ENCODE measurements at regions not wholly inside any gene's neighbourhood (a gene's known extent, or its start where the extent isn't known, plus 50 kb on each side); places are given as distances from the start of the nearest gene placed in this dataset.
"Not testable (repeated sequence)": the region's sequence is repeated elsewhere in the genome, so short reads cannot be mapped to it uniquely, and the experiment has no call there.

DNA sequence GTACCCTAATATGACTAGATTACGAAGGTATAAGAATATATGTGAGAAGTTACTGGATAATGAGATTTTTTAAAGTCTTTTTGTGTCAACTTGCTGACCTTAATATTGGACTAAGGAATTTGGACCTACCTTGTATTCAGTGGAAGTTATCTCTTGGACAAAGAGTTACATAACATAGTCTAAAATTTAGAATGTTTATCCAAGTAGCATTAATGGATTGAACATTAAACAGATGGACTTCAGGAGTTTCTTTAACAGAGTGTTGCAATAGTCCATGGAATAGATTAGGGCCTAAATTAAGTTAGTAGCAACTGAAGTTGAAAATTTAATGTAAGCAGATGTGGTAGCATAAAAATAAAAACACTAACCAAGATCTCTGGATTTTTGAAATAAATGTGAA, 266.4 kb downstream of the PYDC2 start:
- no peak for ATAC-seq (ENCODE audit: low read depth in 2 of 2)

DNA sequence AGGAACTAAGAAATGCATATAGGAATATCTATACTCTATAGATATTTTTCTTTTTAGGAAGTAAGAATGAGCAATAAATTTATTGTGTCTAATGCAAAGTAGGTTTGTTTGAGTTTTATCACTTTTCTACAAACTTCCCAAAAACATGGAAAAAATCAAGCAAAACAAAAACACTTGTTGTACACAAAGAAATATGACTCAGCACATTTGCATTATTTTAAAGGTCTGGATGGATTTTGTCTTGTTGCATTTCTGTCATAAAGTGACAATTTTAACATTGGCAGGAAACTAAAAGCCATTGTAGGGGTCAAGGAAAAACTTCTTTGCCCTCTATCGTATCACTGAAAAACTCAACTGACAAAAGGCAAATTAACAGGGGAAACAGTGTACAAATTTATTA, 267.2 kb downstream of the PYDC2 start:
- no peaks in the 10 kb centered on the region for H3K27me3 Mint-ChIP-seq
- H3K27ac Mint-ChIP-seq, result no peak overlapping the region
- H3K36me3 Mint-ChIP-seq, result no peaks in the 10 kb centered on the region
- no peak overlapping the region for H3K4me3 Mint-ChIP-seq
- H3K4me1 Mint-ChIP-seq, result no peaks in the 10 kb centered on the region
- DNase-seq, result no peak
- ATAC-seq (ENCODE audit: low read depth in 2 of 2), result no peak
- H3K9me3 Mint-ChIP-seq, result peaks cover 0 to 6% (median 0%) of the 10 kb centered on the region in 7 donors

More for the DNA sequence above, 266.4 kb downstream of the PYDC2 start:
- H3K4me3 Mint-ChIP-seq, result no peak overlapping the region
- no peak overlapping the region for H3K27ac Mint-ChIP-seq
- H3K36me3 Mint-ChIP-seq, result no peaks in the 10 kb centered on the region
- no peaks in the 10 kb centered on the region for H3K4me1 Mint-ChIP-seq
- DNase-seq, result no peak
- no peaks in the 10 kb centered on the region for H3K27me3 Mint-ChIP-seq
- peaks cover 0 to 4% (median 0%) of the 10 kb centered on the region in 7 donors for H3K9me3 Mint-ChIP-seq

- no peak overlapping the region for H3K27ac Mint-ChIP-seq
- H3K36me3 Mint-ChIP-seq, result peaks cover 0 to 4% of the 10 kb centered on the region in 2 donors
- no peak for ATAC-seq (ENCODE audit: low read depth in 2 of 2)
- no peak for DNase-seq
- peaks cover 3 to 34% (median 17%) of the 10 kb centered on the region in 7 donors for H3K9me3 Mint-ChIP-seq
- H3K27me3 Mint-ChIP-seq, result no peaks in the 10 kb centered on the region
- no peaks in the 10 kb centered on the region for H3K4me1 Mint-ChIP-seq
- no peak overlapping the region for H3K4me3 Mint-ChIP-seq
Observed at GRCh38 chr3:191737742-191738141, 276.8 kb downstream of the PYDC2 start.

GRCh38 chr3:191740712-191741111, 279.7 kb downstream of the PYDC2 start:
- H3K4me1 Mint-ChIP-seq, result no peaks in the 10 kb centered on the region
- no peaks in the 10 kb centered on the region for H3K27me3 Mint-ChIP-seq
- H3K4me3 Mint-ChIP-seq, result no peak overlapping the region
- H3K27ac Mint-ChIP-seq, result no peak overlapping the region
- H3K36me3 Mint-ChIP-seq, result peaks cover 0 to 4% of the 10 kb centered on the region in 2 donors
- peaks cover 2 to 30% (median 13%) of the 10 kb centered on the region in 7 donors for H3K9me3 Mint-ChIP-seq
- no peak for ATAC-seq (ENCODE audit: low read depth in 2 of 2)
- no peak for DNase-seq

- H3K4me3 Mint-ChIP-seq, H3K4me1 Mint-ChIP-seq, H3K27me3 Mint-ChIP-seq: not testable (repeated sequence)
Observed at GRCh38 chr3:191741847-191742350, 280.9 kb downstream of the PYDC2 start.

DNA sequence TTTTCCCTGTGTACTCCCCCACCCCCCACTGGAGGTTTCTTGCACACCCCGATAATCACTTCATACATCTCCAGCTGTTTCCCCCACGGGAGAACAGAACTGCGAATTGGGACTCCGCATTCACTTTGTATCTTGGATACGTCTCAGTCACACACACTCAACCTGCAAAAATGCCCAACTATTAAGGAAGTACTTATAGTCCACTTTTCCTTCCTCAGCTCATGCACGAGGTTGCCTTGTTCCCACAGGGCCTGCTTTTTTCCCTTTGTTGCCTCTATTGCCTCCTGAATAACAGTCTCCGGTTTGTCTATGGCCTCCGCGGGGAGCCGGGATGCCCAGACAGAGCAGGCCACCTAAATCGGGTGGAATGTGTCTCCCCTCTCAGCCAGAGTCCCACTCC, 282.3 kb downstream of the PYDC2 start:
- no peak for ATAC-seq (ENCODE audit: low read depth in 2 of 2)
- H3K4me3 Mint-ChIP-seq, result no peak overlapping the region
- H3K36me3 Mint-ChIP-seq, result peaks cover 0 to 4% of the 10 kb centered on the region in 2 donors
- no peaks in the 10 kb centered on the region for H3K4me1 Mint-ChIP-seq
- no peak for DNase-seq
- no peaks in the 10 kb centered on the region for H3K27me3 Mint-ChIP-seq
- H3K27ac Mint-ChIP-seq, result no peak overlapping the region
- H3K9me3 Mint-ChIP-seq, result peaks cover 6 to 22% (median 11%) of the 10 kb centered on the region in 7 donors

More at GRCh38 chr3:191741847-191742350, 280.9 kb downstream of the PYDC2 start:
- peaks cover 2 to 24% (median 11%) of the 10 kb centered on the region in 7 donors for H3K9me3 Mint-ChIP-seq
- not testable (repeated sequence) for ATAC-seq (ENCODE audit: low read depth in 2 of 2); H3K36me3 Mint-ChIP-seq; H3K27ac Mint-ChIP-seq; DNase-seq

GRCh38 chr3:191750618-191751017, 289.7 kb downstream of the PYDC2 start:
- Mint-ChIP-seq H3K4me3 (no peak overlapping the region), H3K4me1 (no peaks in the 10 kb centered on the region), H3K9me3 (peaks cover 0 to 5% (median 0%) of the 10 kb centered on the region in 7 donors), H3K27me3 (no peaks in the 10 kb centered on the region), H3K27ac (no peak overlapping the region), H3K36me3 (no peaks in the 10 kb centered on the region)
- DNase-seq, result no peak
- no peak for ATAC-seq (ENCODE audit: low read depth in 2 of 2)

DNA sequence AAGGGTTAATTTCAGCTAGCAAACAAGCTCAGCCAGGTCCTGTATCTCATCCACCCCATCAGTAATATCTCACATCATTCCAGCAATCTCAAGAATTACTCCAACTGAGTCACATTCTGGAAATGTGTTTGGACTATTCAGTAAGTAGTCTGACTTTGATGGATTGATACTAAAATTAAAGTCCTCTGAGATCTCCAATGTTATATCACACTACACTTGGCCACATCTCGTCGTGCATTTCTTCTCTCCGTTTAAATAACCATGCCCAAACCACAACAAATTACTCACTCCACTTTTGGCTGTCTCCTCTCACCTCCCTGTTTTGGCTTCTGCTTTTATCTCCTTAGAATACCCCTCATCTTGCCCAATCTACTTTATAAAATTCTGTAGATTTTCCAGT, 292.2 kb downstream of the PYDC2 start:
- Mint-ChIP-seq H3K9me3 (peaks cover 0 to 4% (median 0%) of the 10 kb centered on the region in 7 donors), H3K27me3 (no peaks in the 10 kb centered on the region), H3K36me3 (no peaks in the 10 kb centered on the region), H3K4me3 (no peak overlapping the region), H3K4me1 (no peaks in the 10 kb centered on the region), H3K27ac (peak overlapping the region in 1 of 6 donors; percentile 80)
- ATAC-seq (ENCODE audit: low read depth in 2 of 2) (no peak), DNase-seq (no peak)

DNA sequence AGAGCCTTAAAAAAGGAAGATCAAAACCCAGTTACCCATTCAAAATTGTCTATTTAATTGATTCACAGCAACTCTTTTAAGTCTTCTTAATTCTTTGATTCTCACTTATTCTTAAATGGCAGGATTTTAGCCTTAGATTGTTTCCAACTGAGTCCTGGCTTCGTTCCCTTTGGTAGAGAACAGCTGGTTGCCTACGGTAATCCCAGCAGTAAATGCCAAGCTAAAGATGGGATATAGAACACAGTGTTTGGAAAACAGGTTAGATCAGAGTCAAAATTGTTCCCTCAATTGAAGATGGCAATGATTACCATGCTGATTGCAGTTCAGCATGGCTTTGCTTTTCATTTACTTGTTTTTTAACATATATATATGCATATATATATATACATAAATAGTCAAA, 300.9 kb downstream of the PYDC2 start:
- Mint-ChIP-seq H3K27me3 (no peaks in the 10 kb centered on the region), H3K9me3 (peaks cover 0 to 3% (median 0%) of the 10 kb centered on the region in 7 donors), H3K4me3 (no peak overlapping the region), H3K4me1 (no peaks in the 10 kb centered on the region), H3K27ac (no peak overlapping the region), H3K36me3 (no peaks in the 10 kb centered on the region)
- DNase-seq, result no peak
- no peak for ATAC-seq (ENCODE audit: low read depth in 2 of 2)

DNA sequence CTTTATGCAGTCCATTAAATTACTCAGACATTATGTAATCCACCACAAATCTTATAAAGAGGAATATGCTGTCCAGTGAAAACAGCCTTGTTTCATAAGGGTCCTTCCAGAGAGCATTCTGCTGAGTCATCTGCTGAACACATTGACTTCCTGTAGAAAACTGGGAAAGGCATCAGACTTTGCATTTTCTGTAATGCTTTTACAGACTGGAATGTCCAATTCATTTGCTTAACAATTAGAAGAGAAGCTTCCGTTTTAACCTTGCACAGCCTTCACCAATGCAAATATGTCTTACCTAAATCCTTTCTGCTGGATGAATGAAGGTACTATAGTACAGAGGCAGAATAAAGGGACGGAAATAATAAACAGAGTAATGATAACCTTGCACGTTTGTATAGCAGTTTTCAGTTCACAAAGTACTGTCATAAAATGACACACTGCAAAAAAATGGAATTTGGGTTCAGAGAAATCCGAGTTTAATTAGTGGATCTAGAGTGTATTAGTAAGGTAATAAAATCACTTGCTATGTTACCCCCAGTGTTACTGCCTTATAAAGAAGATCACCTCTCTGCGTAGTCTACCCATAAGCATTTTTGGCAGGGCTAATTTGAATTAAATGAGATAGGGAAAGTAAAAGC, 301.5 kb downstream of the PYDC2 start:
- Mint-ChIP-seq H3K27ac (no peak overlapping the region), H3K9me3 (peaks cover 0 to 4% (median 2%) of the 10 kb centered on the region in 7 donors), H3K4me1 (no peaks in the 10 kb centered on the region), H3K4me3 (no peak overlapping the region), H3K27me3 (no peaks in the 10 kb centered on the region), H3K36me3 (no peaks in the 10 kb centered on the region)
- ATAC-seq (ENCODE audit: low read depth in 2 of 2) (no peak), DNase-seq (no peak)

DNA sequence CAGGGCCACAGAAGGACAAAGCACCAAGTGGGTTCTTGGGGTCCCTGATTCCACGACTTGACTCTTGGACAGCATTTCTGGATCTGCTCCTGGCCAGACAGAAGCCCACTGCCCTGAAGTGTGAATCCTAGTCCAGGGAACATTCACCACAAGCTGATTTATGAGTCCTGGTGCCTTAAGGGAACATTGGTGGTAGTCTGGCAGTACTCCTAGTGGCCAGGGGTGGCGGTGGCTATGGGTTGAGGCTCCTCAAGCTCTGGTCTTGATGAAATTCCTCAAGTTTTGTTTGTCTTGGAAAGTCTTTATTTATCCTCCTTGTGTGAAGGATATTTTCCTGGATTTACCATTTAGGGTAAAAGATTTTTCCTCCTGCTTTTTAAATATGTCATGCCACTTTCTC, 307.5 kb downstream of the PYDC2 start:
- no peaks in the 10 kb centered on the region for H3K36me3 Mint-ChIP-seq
- H3K9me3 Mint-ChIP-seq, result peaks cover 0 to 14% (median 8%) of the 10 kb centered on the region in 7 donors
- H3K27ac Mint-ChIP-seq, result no peak overlapping the region
- no peak overlapping the region for H3K4me3 Mint-ChIP-seq
- no peaks in the 10 kb centered on the region for H3K27me3 Mint-ChIP-seq
- DNase-seq (no peak), ATAC-seq (ENCODE audit: low read depth in 2 of 2) (no peak)
- H3K4me1 Mint-ChIP-seq, result no peaks in the 10 kb centered on the region

- ATAC-seq (ENCODE audit: low read depth in 2 of 2), result no peak
- Mint-ChIP-seq H3K4me3 (no peak overlapping the region), H3K9me3 (peaks cover 0 to 14% (median 10%) of the 10 kb centered on the region in 7 donors), H3K36me3 (no peaks in the 10 kb centered on the region), H3K27me3 (no peaks in the 10 kb centered on the region), H3K4me1 (no peaks in the 10 kb centered on the region), H3K27ac (no peak overlapping the region)
- no peak for DNase-seq
Observed at GRCh38 chr3:191770541-191770940, 309.6 kb downstream of the PYDC2 start.

GRCh38 chr3:191774485-191774884, 313.5 kb downstream of the PYDC2 start:
- Mint-ChIP-seq H3K4me3 (no peak overlapping the region), H3K9me3 (peaks cover 5 to 18% (median 9%) of the 10 kb centered on the region in 7 donors)

DNA sequence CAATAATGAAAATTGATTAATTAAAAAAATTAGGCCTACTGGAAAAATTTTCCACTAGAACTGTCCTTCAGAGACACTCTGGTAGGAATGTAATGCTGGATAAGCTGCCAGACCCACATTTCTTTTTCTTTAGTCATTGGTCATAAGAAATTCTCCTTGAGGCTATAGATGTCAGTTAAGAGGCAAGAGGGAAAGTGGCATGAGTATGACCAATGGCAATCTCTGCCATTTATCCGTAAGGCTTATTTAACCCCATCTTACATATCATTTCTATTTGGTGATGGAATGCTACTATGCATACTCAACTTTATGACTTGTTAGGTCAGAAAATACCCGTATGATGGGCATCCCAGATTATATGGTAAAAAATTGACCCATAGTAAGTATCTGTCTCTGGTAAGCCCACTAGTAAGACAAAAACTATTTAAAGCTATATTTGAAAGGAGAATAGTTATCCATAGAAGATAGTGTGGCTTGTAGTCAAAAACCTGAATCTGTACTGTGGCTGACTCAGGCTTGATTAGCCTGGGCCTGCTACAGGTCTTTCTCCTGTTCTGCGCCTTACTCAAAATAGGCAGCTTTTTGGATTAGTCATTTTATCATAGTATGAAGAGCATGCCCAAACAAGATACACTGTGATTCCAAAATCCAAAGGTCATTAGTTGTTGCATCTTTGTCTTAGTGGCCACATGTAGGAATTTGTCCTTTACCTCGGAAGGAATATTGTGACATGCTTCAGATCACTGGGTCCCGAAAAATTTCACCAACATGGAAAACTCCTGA, 314.7 kb downstream of the PYDC2 start:
- Mint-ChIP-seq H3K27me3 (no peaks in the 10 kb centered on the region), H3K36me3 (no peaks in the 10 kb centered on the region), H3K9me3 (peaks cover 4 to 15% (median 9%) of the 10 kb centered on the region in 7 donors), H3K27ac (no peak overlapping the region), H3K4me3 (no peak overlapping the region), H3K4me1 (no peaks in the 10 kb centered on the region)
- ATAC-seq (ENCODE audit: low read depth in 2 of 2), result no peak
- no peak for DNase-seq

More at GRCh38 chr3:191774485-191774884, 313.5 kb downstream of the PYDC2 start:
- Mint-ChIP-seq H3K27ac (no peak overlapping the region), H3K27me3 (no peaks in the 10 kb centered on the region), H3K4me1 (no peaks in the 10 kb centered on the region), H3K36me3 (no peaks in the 10 kb centered on the region)
- ATAC-seq (ENCODE audit: low read depth in 2 of 2) (no peak), DNase-seq (no peak)
